Activated naive CD4-positive, alpha-beta T cell treated with Interleukin-2 at 50 U/mL for 16 hours (primary cell): ENCODE measurements at regions not wholly inside any gene's neighbourhood (a gene's known extent, or its start where the extent isn't known, plus 50 kb on each side); places are given as distances from the start of the nearest gene placed in this dataset.
"Not testable (repeated sequence)": the region's sequence is repeated elsewhere in the genome, so short reads cannot be mapped to it uniquely, and the experiment has no call there.

Experiments
- DNase-seq: peaks from one replicate; pipeline ENCODE4 v3.0.0-alpha.2; 2020

DNA sequence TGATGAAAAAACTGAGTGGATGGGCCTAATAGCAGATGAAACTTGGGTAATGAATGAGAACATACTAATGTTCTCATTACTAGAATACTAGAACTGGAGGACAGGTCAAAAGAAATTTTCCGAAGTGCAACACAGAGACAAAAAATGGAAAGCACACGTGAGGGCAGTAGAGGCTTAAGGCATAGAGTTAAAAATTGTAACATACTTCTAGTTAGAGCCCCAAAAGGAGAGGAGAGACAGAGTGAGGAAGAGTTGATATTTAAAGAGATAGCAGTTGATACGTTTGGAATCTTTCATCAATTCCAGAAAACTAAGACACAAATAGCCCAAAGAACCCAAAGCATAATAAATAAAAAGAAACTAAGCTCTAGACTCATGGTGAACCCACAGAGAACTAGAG, 327.9 kb downstream of the SQOR start:
- no peak for DNase-seq

- DNase-seq = no peak
Observed at GRCh38 chr15:45970542-45970941, 335.7 kb downstream of the SQOR start.

GRCh38 chr15:45980366-45980765, 345.5 kb downstream of the SQOR start:
- no peak for DNase-seq

DNA sequence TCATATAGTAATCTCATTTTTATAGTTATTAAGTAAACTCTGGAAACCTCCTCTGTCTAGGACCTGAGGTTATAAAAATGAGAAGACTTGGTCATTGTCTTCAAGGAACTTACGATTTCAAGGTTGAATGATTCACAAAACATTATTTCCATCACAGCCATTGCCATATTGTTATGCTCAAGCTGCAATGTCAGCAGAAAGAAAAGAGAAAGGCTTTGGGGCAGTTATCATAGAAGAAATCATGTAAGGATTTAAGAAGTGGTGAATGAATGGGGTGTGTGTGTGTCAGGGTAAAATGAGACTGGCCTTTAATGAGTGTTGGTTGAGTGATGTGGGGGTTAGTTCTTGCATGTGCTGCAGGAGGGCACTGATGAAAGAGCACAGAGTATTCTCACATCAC, 346.8 kb downstream of the SQOR start:
- DNase-seq = no peak

GRCh38 chr15:45991863-45992262, 357.0 kb downstream of the SQOR start:
- no peak for DNase-seq

DNA sequence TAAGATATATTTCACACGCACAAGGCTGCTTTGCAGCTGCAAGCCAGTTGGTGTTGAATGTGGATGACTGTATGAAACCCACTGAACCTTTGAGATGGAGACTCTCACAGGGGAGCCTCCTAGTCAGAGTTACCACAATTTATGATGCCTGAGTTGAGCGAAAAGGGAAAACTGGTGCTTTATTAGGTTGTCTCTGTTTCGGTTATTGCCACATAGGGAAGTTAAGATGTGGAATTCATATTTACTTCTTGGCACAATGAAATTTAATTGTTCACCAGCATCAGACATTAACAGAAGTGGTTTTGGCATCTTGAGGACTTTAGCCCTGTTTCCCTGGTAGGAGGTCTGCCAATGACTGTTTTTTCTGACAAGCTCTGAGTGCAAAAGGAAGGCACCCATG, 358.2 kb downstream of the SQOR start:
- DNase-seq = no peak

DNA sequence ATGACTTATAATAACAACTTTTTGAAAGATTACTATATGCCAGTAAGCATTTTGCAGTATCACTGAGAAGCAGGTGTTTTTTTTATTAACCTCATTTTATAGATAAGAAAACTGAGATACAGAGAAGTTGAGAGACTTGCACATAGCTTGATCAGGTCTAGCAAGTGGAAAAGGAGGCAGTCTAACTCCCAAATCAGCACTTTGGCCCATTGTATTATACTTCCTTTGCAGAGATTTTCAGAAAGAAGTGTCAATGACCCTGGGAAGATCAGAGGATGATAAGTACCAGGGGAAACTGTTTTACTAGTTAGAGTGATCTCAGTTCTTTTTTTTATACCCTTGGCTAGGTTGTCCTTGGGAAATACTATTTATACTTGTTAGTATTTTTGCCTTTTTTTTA, 358.7 kb downstream of the SQOR start:
- DNase-seq = no peak

- no peak for DNase-seq
Observed at GRCh38 chr15:45995800-45996199, 361.0 kb downstream of the SQOR start.

DNA sequence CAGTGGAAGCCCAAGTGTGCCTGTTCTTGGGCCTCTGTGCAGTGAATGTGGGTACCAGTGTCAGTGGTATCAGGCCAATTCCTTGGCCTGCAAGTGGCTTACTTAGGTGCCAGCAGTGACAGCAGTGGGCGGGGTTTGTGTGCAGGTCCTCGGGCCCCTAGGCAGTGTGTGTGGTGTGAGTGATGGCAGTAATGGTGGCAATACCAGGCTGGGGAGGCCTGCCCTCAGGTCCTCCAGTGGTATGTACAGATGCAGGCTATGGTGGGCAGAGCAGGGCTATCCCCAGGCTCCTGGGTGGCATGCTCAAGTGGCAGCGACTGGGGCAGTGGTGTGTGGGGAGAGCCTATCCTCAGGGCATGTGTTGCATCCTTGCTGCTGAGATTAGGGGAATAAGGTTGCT, 379.7 kb downstream of the SQOR start:
- no peak for DNase-seq

GRCh38 chr15:46034755-46035154, 399.9 kb downstream of the SQOR start:
- DNase-seq = no peak

DNA sequence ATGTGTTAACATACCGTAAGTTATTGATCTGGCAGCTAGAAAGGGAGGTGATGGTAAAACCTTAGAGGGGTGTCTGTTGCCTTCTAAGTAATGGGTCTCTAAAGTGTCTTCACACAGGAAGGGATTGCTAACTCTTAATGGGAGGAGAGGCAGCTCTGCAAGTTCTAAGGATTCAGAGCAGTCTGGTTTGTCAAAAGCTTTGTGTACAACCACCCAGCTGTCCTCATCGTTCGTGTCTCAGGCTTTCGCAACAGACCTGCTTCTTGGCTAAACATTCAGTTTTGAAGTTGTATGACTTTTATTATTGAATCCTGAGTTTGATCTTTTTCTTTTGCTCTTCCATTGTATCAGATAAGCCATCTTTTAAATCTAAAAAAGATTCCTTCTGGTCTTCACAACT, 404.9 kb downstream of the SQOR start:
- no peak for DNase-seq

DNA sequence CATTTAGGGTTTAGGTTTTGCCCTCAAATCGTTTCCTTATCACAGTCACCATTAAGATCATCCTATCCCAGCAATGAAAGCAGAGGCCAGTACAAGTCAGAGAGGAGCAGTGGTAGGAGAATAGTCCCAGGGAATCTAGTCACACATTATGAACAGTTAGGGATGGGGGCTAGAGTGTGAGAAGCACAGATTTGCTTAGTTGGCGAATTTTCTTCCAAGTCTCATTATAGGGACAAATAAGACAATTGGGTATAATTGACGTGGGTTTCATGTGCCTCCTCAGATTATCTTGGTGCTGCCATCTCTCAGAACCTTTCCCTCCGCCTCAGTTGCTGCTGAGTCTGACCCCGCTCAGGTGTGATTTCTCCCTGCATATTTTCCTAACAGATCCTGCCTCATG, 407.1 kb downstream of the SQOR start:
- DNase-seq = no peak

- no peak for DNase-seq
Observed at GRCh38 chr15:46059921-46060594, 425.2 kb downstream of the SQOR start.

DNA sequence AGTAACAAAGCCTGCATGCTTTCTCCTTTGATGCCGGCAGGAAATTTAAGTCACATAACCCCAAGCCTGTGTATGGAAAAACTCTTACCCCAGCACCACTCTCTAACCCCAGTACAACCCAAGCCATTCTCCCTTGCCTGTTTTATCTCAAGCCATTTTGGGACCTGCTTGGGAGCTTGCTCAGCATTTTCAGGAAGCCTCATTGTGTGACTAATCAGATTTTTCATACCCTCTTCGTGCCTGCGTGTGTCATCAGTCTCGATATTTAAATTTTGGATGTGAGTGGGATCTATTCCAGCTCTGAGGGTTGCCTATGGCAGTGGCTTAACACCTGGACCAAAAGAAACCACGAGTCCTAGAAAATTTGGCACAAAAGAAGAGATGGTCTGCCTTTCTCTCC, 426.2 kb downstream of the SQOR start:
- DNase-seq = no peak

GRCh38 chr15:46077220-46077619, 442.4 kb downstream of the SQOR start:
- DNase-seq = no peak

DNA sequence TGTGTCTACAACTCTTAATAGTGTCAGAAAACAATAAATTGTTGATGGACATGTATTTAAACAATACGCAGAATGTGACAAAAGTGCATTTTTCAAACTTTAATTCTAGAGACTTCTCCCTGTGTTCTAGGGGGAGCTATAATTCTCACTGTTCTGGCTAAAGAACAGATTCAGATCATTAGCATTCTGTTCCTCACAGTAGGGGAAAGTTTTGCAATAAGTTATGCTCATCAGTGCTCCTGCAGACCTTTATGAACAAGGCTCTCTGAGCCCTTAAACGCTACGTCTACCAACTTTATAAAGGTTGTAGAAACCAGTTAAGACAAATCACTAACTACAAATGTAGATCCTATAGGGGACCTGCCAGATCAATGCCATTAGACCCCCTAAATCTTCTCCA, 444.2 kb downstream of the SQOR start:
- DNase-seq = no peak

DNA sequence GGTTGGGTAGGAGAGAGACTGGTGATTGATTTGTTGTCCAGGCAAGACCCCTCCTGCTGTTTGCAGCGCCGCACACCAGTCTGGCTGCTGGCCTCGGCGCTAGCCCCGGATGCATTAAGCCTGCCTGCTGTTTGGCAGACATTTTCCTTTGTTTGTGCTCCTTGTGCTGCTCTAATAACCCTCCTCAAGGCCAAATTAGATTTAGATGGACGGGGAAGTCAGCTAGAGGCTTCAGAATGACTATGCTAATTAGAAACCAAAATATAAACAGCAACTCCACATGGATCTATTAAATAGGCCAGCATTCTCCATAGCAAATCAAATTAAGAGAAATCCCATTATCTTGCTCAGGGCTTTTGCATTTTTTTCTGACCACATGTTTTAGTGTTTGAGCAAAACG, 445.2 kb downstream of the SQOR start:
- no peak for DNase-seq

DNA sequence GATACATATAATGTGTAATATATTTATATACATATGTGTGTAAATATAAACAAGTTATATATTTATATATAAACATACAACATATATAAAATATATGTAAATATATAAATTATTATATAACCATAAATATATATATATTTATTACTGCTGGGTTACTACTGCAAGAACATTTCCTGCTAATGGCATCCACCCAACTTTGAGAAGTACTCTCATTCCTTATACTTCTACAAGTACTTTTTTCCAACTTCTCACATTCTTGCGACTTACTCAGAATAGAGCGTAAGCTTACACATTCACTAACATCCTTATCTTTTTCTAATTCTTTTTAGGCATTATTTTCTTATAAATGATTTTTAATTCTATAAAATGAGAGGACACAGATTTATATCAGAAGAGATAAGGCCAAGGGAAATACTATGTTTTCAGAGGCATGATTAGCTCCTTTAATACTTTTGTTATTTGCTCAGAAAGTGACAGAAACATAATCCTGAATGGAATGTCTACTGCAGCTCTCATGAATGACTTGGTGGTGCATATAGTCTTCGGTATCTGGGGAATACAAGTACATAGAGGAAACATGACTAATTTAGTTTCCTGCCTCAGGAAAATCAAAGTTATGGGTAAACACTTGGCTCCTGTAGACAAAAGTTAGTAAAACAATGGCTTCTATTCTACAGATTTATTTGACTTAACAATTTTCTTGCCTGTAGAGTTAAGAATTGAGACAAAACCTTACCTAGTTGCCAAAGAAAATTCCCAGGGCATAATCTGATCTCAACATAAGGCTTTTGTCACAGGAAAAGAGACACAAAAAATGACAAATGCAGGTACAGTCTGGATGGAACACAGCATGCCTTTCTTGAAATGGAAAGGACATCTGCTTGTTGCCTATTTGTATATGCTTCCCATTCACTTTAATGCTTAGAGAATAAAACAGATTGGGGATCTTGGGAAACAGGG, 453.9 kb downstream of the SQOR start:
- DNase-seq = no peak

DNA sequence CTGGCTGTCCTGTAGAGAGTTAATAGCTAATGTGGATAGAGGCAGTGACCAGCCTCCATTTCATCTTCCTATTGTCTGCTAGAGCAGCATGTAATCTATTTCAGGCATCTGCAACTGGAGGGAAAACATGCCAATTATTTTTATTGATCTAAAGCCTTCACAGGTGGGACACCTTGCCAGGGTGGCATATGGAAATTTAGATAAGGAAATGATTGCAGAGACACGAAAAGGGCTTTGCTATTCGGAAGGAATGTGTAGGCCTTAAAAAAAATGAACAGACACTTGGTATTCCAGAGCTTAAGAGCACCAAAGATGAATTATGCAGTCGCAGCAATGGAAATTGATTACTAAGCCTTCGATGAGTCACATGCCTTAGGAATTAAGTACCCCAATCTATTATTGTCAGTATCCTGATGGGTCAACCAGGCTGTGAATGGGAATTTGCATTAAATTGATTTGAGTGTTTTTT, 454.7 kb downstream of the SQOR start:
- DNase-seq = no peak

DNA sequence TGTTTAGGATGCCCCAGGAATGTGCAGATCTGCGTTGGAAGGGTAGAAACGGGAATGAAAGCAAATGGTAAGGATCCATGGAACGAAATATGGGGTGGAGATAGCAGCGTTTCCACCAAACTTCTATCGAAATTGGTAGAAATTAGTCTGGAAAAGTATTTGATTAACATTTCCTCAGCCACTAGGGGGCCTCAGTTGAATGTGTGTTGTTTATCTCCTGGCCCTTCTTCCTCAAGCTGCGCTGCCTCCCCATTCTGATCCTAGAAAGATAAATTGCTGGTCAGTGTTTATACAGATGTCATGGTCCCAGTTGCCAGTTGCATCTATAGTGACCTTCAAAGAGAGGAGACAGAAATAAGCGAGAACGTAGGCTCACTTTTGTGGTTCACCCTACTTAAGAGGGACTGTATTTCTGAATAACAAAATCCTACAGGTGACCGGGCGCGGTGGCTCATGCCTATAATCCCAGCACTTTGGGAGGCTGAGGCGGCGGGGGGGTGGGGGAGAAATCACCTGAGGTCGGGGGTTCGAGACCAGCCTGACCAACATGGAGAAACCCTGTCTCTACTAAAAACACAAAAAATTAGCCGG, 457.1 kb downstream of the SQOR start:
- DNase-seq = no peak

GRCh38 chr15:46098006-46098405, 463.2 kb downstream of the SQOR start:
- not testable (repeated sequence) for DNase-seq

GRCh38 chr15:46110755-46111154, 475.9 kb downstream of the SQOR start:
- DNase-seq = no peak

DNA sequence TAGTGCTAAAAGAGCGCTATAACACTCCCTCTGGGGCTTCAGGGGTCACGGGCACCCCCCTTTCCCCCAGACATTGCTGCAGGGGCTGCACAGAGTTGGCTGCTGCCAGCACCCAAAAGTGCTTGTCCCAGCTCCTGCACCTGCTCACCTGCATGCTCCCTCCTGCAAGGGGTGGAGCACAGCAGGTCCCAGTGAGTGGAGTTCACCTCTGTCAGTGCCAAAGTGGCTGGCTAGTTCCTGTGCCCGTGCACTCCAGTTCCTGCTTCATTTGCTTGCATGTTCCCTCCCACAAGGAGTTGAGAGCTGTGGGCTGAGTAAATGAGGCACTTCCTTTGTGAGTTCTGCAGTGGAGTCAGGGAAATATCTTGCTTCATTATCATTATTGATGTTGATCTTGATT, 476.9 kb downstream of the SQOR start:
- no peak for DNase-seq

DNA sequence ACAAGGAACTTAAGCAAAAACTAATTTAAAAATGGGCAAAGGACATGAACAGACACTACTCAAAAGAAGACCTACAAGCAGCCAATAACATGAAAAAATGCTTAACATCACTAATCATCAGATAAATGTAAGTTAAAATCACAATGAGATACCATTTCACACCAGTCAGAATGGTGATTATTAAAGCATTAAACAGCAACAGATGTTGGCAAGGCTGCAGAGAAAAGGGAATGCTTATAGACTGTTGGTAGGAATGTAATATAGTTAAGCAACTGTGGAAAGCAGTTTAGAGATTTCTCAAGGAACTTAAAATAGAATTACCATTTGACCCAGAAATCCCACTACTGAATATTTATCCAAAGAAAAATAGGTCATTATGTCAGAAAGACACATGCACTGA, 482.2 kb downstream of the SQOR start:
- no peak for DNase-seq
